ENCODE measurements at regions not wholly inside any gene's neighbourhood (a gene's known extent, or its start where the extent isn't known, plus 50 kb on each side); places are given as distances from the start of the nearest gene placed in this dataset.
"Not testable (repeated sequence)": the region's sequence is repeated elsewhere in the genome, so short reads cannot be mapped to it uniquely, and the experiment has no call there.

DNA sequence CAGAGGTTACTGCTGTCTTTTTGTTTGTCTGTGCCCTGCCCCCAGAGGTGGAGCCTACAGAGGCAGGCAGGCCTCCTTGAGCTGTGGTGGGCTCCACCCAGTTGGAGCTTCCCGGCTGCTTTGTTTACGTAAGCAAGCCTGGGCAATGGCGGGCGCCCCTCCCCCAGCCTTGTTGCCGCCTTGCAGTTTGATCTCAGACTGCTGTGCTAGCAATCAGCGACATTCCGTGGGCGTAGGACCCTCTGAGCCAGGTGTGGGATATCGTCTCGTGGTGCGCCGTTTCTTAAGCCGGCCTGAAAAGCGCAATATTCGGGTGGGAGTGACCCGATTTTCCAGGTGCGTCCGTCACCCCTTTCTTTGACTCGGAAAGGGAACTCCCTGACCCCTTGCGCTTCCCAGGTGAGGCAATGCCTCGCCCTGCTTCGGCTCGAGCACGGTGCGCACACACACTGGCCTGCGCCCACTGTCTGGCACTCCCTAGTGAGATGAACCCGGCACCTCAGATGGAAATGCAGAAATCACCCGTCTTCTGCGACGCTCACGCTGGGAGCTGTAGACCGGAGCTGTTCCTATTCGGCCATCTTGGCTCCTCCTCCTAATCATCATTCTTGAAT is 97.4 kb downstream of the TFPI2 start:
- TF ChIP-seq EZH2 (IDR thresholded peaks at IDR 0.05; ENCODE audit: low read length) = not testable (repeated sequence)
- TF ChIP-seq, protein P1, sequence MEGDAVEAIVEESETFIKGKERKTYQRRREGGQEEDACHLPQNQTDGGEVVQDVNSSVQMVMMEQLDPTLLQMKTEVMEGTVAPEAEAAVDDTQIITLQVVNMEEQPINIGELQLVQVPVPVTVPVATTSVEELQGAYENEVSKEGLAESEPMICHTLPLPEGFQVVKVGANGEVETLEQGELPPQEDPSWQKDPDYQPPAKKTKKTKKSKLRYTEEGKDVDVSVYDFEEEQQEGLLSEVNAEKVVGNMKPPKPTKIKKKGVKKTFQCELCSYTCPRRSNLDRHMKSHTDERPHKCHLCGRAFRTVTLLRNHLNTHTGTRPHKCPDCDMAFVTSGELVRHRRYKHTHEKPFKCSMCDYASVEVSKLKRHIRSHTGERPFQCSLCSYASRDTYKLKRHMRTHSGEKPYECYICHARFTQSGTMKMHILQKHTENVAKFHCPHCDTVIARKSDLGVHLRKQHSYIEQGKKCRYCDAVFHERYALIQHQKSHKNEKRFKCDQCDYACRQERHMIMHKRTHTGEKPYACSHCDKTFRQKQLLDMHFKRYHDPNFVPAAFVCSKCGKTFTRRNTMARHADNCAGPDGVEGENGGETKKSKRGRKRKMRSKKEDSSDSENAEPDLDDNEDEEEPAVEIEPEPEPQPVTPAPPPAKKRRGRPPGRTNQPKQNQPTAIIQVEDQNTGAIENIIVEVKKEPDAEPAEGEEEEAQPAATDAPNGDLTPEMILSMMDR (optimal IDR thresholded peaks at IDR 0.05 in 1 of 3, IDR thresholded peaks at IDR 0.05 in 1 of 3, conservative IDR thresholded peaks at IDR 0.05 in 1 of 3; ENCODE audit: extremely low read depth in 1 of 3, insufficient read depth in 2 of 3, low read length in 3 of 3) = not testable (repeated sequence)

Data from keratinocyte (primary cell).